Esophagus muscularis mucosa (tissue), 4 donors: ENCODE measurements at regions not wholly inside any gene's neighbourhood (a gene's known extent, or its start where the extent isn't known, plus 50 kb on each side); places are given as distances from the start of the nearest gene placed in this dataset.

Experiments used
- EP300 ChIP-seq: sonication (generic); formaldehyde crosslinking; IDR thresholded peaks from one replicate; pipeline ENCODE4 v1.6.1; 2017; ENCODE audit warnings: antibody characterized with exemption
- POLR2A ChIP-seq: fragments of 450-650 bp; IDR thresholded peaks from one replicate; pipeline ENCODE4 v1.6.1; 2017; ENCODE audit warnings: antibody characterized with exemption, moderate library complexity, mild to moderate bottlenecking, low read depth
- POLR2AphosphoS5 ChIP-seq, 2 donors: sonication (generic); formaldehyde crosslinking; IDR thresholded peaks; one replicate each; pipeline ENCODE4 v1.6.1; 2017; ENCODE audit warnings: antibody characterized with exemption in 2 of 2
- TF ChIP-seq, protein P1 (sequence below), 3 experiments: fragments of 200-600 bp in 2 of 3; fragments of 450-650 bp in 1 of 3; sonication (generic) in 2 of 3; IDR thresholded peaks; one replicate each; pipeline ENCODE4 v1.5.1; 2017 to 2019; ENCODE audit warnings: antibody characterized with exemption in 3 of 3, mild to moderate bottlenecking in 2 of 3, moderate library complexity in 1 of 3

DNA sequence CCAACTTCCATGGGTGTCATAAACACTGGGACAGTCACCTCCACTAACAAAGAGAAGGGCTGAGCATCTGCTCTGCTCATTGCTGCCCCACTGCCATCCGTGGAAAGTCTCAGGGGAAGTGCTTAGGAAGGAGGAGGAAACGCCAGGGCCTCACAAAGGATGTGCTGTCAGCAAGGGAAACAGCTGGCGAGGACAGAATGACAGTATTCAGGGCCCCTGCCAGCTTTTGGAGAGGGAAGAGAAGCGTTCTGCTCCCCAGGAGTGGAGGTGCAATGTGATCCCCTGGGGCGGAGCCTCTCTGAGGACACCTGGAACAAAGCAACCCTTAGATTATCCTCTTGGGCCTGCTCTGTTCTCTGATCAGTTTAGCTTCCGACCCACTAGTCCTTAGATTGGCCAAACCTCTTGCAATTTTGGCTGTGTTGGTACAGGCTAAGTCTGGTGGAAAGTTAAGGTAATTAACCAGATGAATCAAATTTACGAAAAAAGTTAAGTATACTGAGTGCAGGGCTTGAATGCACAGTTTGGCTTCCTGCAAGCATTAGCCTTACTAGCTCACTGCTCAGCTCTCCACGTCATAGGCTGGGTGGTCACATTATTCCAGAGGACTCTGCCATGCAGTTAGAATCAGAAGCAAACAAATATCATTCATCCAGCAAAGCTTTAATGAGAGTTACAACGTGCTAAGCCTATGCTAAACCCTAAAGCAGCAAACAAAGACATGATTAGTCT lies 170.2 kb upstream of the NFIA start:
- TF ChIP-seq POLR2A (no peak), EP300 (no peak), POLR2AphosphoS5 (IDR thresholded peaks at IDR 0.05) (no peak)
- TF ChIP-seq, protein P1, sequence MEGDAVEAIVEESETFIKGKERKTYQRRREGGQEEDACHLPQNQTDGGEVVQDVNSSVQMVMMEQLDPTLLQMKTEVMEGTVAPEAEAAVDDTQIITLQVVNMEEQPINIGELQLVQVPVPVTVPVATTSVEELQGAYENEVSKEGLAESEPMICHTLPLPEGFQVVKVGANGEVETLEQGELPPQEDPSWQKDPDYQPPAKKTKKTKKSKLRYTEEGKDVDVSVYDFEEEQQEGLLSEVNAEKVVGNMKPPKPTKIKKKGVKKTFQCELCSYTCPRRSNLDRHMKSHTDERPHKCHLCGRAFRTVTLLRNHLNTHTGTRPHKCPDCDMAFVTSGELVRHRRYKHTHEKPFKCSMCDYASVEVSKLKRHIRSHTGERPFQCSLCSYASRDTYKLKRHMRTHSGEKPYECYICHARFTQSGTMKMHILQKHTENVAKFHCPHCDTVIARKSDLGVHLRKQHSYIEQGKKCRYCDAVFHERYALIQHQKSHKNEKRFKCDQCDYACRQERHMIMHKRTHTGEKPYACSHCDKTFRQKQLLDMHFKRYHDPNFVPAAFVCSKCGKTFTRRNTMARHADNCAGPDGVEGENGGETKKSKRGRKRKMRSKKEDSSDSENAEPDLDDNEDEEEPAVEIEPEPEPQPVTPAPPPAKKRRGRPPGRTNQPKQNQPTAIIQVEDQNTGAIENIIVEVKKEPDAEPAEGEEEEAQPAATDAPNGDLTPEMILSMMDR (IDR thresholded peaks at IDR 0.05), result no peak
